ENCODE measurements at regions not wholly inside any gene's neighbourhood (a gene's known extent, or its start where the extent isn't known, plus 50 kb on each side); places are given as distances from the start of the nearest gene placed in this dataset.

DNA sequence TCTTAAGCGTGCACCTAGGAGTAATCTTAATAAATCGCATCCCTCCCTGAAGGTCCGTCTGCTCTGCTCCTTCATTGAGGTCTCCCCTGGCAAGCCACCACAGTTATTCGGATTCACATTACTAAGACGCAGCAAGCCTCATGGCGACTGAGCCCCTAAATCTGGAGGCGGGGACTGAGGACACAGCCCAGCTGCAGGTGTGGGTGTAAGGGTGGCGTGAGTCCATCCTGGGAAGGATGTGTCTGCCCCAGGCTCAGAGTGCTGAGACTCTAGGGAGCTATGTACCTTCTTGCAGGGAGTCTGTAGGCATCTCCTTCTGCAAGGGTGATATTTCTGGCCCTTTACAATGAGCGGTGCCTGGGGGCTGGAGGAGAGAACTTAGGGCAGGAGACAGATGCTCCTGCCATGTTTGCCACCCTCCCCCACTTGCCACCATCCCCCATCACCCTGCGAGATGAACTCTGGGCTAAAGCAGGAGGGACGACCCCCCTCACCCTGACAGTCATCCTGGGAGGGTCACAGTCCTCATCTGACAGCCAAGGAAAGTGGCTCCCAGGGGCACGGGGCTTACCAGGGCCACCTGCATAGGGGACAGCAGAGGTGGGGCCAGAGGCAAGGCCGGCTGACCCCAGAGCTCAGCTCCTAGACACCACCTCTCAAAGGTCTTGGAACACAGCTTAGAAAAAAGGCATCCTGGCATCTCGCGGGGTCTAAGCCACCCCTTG lies 76.4 kb upstream of the FCN1 start:
- TF ChIP-seq POLR2A (IDR thresholded peaks at IDR 0.05): no peak
- TF ChIP-seq, protein P1, sequence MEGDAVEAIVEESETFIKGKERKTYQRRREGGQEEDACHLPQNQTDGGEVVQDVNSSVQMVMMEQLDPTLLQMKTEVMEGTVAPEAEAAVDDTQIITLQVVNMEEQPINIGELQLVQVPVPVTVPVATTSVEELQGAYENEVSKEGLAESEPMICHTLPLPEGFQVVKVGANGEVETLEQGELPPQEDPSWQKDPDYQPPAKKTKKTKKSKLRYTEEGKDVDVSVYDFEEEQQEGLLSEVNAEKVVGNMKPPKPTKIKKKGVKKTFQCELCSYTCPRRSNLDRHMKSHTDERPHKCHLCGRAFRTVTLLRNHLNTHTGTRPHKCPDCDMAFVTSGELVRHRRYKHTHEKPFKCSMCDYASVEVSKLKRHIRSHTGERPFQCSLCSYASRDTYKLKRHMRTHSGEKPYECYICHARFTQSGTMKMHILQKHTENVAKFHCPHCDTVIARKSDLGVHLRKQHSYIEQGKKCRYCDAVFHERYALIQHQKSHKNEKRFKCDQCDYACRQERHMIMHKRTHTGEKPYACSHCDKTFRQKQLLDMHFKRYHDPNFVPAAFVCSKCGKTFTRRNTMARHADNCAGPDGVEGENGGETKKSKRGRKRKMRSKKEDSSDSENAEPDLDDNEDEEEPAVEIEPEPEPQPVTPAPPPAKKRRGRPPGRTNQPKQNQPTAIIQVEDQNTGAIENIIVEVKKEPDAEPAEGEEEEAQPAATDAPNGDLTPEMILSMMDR (IDR thresholded peaks at IDR 0.05): no peak
- intact Hi-C loops (cut with DNase I): no loop called here
- no peaks in the 10 kb centered on the region for H3K9me3 ChIP-seq (replicated peaks in 1 of 3)
- no peaks in the 10 kb centered on the region for H3K27me3 ChIP-seq
- H3K4me3 ChIP-seq: no peak overlapping the region
- H3K27ac ChIP-seq: no peak overlapping the region
- 80 to 88% (median 83%) methylated on average over 9 to 15 of the region's 15 CpGs for WGBS, 4 donors
- no peaks in the 10 kb centered on the region for H3K36me3 ChIP-seq (replicated peaks in 1 of 2)
- DNase-seq: peak in 1 of 7 donors; percentile 2
- no peaks in the 10 kb centered on the region for H3K4me1 ChIP-seq (replicated peaks in 1 of 2)

DNA sequence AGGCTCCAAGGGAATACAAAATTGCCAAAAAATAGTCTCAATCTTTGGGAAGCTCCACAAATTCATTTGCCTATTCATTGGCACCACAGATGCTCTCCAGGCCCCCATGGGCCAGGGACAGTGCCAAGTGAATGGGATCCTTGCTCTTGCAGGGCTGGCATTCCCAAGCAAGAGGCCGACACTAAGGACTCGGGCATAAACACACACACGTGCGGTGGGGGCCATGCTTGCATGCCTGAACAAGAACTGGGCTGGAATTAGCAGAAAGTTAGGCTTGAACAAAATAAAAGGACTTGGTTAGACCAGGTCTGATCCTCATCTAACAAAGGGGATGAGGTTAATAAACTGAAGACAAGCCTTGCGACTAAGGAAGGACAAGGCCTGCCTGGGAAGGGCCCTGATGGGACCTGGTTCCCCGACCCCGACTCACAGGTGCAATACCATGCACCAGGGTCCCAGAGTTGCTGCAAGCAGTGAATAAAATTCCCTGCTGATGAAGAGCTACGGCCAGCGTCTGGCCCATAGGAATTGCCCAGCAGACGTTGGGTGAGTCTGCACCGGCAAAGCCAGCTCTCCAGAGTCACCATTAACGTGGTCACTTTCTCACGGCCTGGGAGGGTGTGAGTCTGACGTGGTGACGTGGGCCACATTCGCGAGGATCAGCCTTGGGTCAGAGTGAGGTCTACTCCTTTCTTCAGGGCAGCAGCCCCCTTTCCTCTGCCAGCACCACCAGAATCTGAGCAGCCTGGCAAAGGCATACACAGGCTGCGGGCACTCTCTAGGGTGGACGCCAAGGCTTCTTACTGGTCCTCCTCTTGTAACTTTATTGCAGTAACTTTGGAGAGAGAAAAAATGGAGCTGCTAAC lies 77.4 kb upstream of the FCN1 start:
- Histone ChIP-seq H3K27ac (no peak overlapping the region), H3K4me3 (no peak overlapping the region), H3K27me3 (no peaks in the 10 kb centered on the region), H3K4me1 (replicated peaks in 1 of 2) (no peaks in the 10 kb centered on the region), H3K36me3 (replicated peaks in 1 of 2) (no peaks in the 10 kb centered on the region), H3K9me3 (replicated peaks in 1 of 3) (no peaks in the 10 kb centered on the region)
- intact Hi-C loops (cut with DNase I): no loop called here
- DNase-seq: peak in 1 of 7 donors; percentile 0
- no peak for TF ChIP-seq POLR2A (IDR thresholded peaks at IDR 0.05)
- TF ChIP-seq, protein P1 (IDR thresholded peaks at IDR 0.05): no peak
- 83 to 94% (median 88%) methylated on average over 9 to 19 of the region's 19 CpGs for WGBS, 4 donors

DNA sequence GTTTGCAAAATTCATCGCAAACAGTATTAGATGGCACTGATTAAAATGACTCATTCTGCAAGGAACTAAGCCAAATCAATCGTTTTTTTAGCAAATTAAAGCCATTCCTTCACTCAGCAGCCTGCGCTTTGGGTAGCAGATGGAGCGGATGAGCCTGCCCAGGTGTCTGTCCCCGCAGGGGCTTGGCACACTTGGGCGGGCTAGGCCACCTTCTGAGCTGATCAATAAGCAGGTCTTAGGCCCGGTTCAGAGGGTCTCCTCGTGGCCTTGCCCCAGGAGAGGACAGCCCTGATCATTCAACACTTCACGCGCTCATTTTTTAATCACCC lies 78.0 kb upstream of the FCN1 start:
- H3K36me3 ChIP-seq (replicated peaks in 1 of 2): no peaks in the 10 kb centered on the region
- no peak overlapping the region for H3K27ac ChIP-seq
- WGBS, 4 donors: 76 to 81% (median 77%) methylated on average over 9 to 10 of the region's 10 CpGs
- no peak overlapping the region for H3K4me3 ChIP-seq
- H3K4me1 ChIP-seq (replicated peaks in 1 of 2): no peaks in the 10 kb centered on the region
- intact Hi-C loops (cut with DNase I): no loop called here
- no peak for TF ChIP-seq POLR2A (IDR thresholded peaks at IDR 0.05)
- H3K9me3 ChIP-seq (replicated peaks in 1 of 3): no peaks in the 10 kb centered on the region
- no peak for DNase-seq
- H3K27me3 ChIP-seq: no peaks in the 10 kb centered on the region

DNA sequence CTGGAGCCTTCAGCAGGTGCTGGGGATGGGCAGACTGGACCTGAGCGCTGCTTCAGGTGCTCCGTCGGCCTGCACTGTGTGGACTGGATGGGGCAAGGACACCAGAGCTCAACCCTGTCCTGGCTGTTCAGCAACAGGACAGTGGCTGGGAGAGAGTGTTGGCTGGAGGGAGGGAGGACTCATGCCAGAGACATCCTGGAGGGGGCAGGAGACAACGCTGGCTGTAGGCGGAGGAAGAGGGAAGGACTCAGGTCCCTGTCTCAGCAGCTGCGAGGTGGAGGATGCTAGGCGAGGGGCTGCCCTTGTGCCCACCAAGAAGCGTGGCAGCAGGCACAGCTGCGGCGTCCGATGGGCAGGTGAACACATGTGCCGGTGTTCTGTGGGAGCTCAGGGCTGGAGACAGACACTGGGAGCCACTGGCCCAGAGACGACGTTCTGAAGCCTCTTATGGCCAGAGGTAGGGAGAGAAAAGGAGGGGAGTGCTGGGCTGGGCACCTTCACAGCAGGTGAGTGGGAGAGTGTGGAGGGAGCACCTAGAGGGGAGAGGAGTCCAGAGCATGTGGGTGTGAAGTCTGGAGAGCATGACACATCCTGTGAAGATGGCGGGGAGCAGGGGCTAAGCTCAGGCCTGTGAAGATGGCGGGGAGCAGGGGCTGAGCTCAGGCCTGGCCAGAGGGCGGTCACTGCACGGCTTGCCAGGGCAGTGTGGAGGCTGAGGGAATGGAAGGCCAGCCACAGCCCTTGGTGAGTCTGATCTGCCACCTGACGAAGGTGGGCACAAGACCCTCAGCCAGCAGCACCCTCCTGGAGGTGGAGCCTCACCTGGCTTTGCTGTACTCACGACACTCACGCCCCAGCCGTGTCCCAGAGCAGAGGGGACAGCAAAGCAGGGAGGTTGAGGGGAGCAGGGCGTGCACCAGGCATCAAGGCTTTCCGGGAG lies 79.1 kb upstream of the FCN1 start:
- no peaks in the 10 kb centered on the region for H3K4me1 ChIP-seq (replicated peaks in 1 of 2)
- no peaks in the 10 kb centered on the region for H3K36me3 ChIP-seq (replicated peaks in 1 of 2)
- H3K4me3 ChIP-seq: no peak overlapping the region
- no peaks in the 10 kb centered on the region for H3K9me3 ChIP-seq (replicated peaks in 1 of 3)
- WGBS, 4 donors: 84 to 90% (median 88%) methylated on average over 24 of the region's 24 CpGs
- H3K27me3 ChIP-seq: no peaks in the 10 kb centered on the region
- DNase-seq: no peak
- intact Hi-C loops (cut with DNase I): no loop called here
- TF ChIP-seq POLR2A (IDR thresholded peaks at IDR 0.05): no peak
- TF ChIP-seq, protein P1 (IDR thresholded peaks at IDR 0.05): no peak
- H3K27ac ChIP-seq: no peak overlapping the region
